ENCODE measurements at regions not wholly inside any gene's neighbourhood (a gene's known extent, or its start where the extent isn't known, plus 50 kb on each side); places are given as distances from the start of the nearest gene placed in this dataset.

GRCh38 chr2:78568782-78569373 lies 456.6 kb upstream of the REG3G start:
- TF ChIP-seq GABPA (IDR thresholded peaks at IDR 0.05; ENCODE audit: low read depth) = no peak
- TF ChIP-seq SPI1 (IDR thresholded peaks at IDR 0.05; ENCODE audit: borderline replicate concordance, low read depth) = no peak
- TF ChIP-seq, protein P1, sequence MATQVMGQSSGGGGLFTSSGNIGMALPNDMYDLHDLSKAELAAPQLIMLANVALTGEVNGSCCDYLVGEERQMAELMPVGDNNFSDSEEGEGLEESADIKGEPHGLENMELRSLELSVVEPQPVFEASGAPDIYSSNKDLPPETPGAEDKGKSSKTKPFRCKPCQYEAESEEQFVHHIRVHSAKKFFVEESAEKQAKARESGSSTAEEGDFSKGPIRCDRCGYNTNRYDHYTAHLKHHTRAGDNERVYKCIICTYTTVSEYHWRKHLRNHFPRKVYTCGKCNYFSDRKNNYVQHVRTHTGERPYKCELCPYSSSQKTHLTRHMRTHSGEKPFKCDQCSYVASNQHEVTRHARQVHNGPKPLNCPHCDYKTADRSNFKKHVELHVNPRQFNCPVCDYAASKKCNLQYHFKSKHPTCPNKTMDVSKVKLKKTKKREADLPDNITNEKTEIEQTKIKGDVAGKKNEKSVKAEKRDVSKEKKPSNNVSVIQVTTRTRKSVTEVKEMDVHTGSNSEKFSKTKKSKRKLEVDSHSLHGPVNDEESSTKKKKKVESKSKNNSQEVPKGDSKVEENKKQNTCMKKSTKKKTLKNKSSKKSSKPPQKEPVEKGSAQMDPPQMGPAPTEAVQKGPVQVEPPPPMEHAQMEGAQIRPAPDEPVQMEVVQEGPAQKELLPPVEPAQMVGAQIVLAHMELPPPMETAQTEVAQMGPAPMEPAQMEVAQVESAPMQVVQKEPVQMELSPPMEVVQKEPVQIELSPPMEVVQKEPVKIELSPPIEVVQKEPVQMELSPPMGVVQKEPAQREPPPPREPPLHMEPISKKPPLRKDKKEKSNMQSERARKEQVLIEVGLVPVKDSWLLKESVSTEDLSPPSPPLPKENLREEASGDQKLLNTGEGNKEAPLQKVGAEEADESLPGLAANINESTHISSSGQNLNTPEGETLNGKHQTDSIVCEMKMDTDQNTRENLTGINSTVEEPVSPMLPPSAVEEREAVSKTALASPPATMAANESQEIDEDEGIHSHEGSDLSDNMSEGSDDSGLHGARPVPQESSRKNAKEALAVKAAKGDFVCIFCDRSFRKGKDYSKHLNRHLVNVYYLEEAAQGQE (IDR thresholded peaks at IDR 0.05; ENCODE audit: insufficient replicate concordance, low read depth) = no peak
- no peak for TF ChIP-seq CTCF (IDR thresholded peaks at IDR 0.05; ENCODE audit: insufficient read depth, low read length)
- no peak for TF ChIP-seq POLR2AphosphoS5 (IDR thresholded peaks at IDR 0.05; ENCODE audit: low read depth)
- Histone ChIP-seq H3K27ac (replicated peaks) (no peak overlapping the region), H3K27me3 (ENCODE audit: insufficient read depth, poor library complexity, severe bottlenecking) (no peaks in the 10 kb centered on the region), H3K4me3 (replicated peaks; ENCODE audit: insufficient read depth, low read length) (no peak overlapping the region)
- DNase-seq (ENCODE audit: low read depth in 1 of 2, low spot score in 1 of 2) = no peak

GRCh38 chr2:78576409-78576808 lies 449.1 kb upstream of the REG3G start:
- TF ChIP-seq POLR2AphosphoS5 (IDR thresholded peaks at IDR 0.05; ENCODE audit: low read depth) = no peak
- TF ChIP-seq CTCF (IDR thresholded peaks at IDR 0.05; ENCODE audit: insufficient read depth, low read length) = no peak
- TF ChIP-seq, protein P1 (IDR thresholded peaks at IDR 0.05; ENCODE audit: insufficient replicate concordance, low read depth) = no peak
- no peak for TF ChIP-seq SPI1 (IDR thresholded peaks at IDR 0.05; ENCODE audit: borderline replicate concordance, low read depth)
- Histone ChIP-seq H3K4me3 (replicated peaks; ENCODE audit: insufficient read depth, low read length) (no peak overlapping the region), H3K27me3 (ENCODE audit: insufficient read depth, poor library complexity, severe bottlenecking) (no peaks in the 10 kb centered on the region), H3K27ac (replicated peaks) (no peak overlapping the region)
- DNase-seq (ENCODE audit: low read depth in 1 of 2, low spot score in 1 of 2) = no peak

DNA sequence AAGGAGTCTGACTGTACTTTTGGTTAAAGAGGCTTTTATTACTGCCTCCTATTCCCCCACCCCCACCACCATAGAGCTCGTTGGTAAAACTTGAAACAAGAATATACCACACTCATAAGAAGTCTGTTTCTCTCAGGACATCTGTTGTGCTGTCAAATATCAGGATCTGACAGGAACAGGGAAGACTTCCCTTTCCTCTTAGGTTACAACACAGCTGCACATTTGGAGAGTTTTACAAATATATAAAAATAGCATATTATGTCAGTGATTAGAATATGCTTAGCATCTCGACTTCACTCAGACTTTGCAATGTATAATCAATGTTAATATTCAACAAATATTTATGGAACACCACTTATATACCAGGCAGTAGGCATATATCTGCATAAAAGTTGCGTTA lies 439.6 kb upstream of the REG3G start:
- H3K27ac ChIP-seq (replicated peaks) = no peak overlapping the region
- DNase-seq (ENCODE audit: low read depth in 1 of 2, low spot score in 1 of 2) = no peak
- no peak for TF ChIP-seq POLR2AphosphoS5 (IDR thresholded peaks at IDR 0.05; ENCODE audit: low read depth)
- TF ChIP-seq, protein P1 (IDR thresholded peaks at IDR 0.05; ENCODE audit: insufficient replicate concordance, low read depth) = no peak
- TF ChIP-seq GABPA (IDR thresholded peaks at IDR 0.05; ENCODE audit: low read depth) = no peak
- no peak overlapping the region for H3K4me3 ChIP-seq (replicated peaks; ENCODE audit: insufficient read depth, low read length)
- no peaks in the 10 kb centered on the region for H3K27me3 ChIP-seq (ENCODE audit: insufficient read depth, poor library complexity, severe bottlenecking)
